ENCODE measurements at regions not wholly inside any gene's neighbourhood (a gene's known extent, or its start where the extent isn't known, plus 50 kb on each side); places are given as distances from the start of the nearest gene placed in this dataset.

GRCh38 chr5:116885825-116886224, 311.2 kb upstream of the SEMA6A start:
- TF ChIP-seq, protein P1, sequence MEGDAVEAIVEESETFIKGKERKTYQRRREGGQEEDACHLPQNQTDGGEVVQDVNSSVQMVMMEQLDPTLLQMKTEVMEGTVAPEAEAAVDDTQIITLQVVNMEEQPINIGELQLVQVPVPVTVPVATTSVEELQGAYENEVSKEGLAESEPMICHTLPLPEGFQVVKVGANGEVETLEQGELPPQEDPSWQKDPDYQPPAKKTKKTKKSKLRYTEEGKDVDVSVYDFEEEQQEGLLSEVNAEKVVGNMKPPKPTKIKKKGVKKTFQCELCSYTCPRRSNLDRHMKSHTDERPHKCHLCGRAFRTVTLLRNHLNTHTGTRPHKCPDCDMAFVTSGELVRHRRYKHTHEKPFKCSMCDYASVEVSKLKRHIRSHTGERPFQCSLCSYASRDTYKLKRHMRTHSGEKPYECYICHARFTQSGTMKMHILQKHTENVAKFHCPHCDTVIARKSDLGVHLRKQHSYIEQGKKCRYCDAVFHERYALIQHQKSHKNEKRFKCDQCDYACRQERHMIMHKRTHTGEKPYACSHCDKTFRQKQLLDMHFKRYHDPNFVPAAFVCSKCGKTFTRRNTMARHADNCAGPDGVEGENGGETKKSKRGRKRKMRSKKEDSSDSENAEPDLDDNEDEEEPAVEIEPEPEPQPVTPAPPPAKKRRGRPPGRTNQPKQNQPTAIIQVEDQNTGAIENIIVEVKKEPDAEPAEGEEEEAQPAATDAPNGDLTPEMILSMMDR (IDR thresholded peaks at IDR 0.05), result no peak
- no peak for TF ChIP-seq POLR2A (IDR thresholded peaks at IDR 0.05)

Data from Peyer's patch (tissue), 4 donors.